ENCODE measurements at regions not wholly inside any gene's neighbourhood (a gene's known extent, or its start where the extent isn't known, plus 50 kb on each side); places are given as distances from the start of the nearest gene placed in this dataset.

- no peak for TF ChIP-seq EP300 (IDR thresholded peaks at IDR 0.05)
- TF ChIP-seq POLR2A (IDR thresholded peaks at IDR 0.05), result no peak
- no peak for TF ChIP-seq CTCF (IDR thresholded peaks at IDR 0.05)
These were observed 173.2 kb upstream of the MVB12B start for GRCh38 chr9:126153382-126153781.
